ENCODE measurements at regions not wholly inside any gene's neighbourhood (a gene's known extent, or its start where the extent isn't known, plus 50 kb on each side); places are given as distances from the start of the nearest gene placed in this dataset.

GRCh38 chr6:165971202-165971601 is 196.4 kb downstream of the TBXT start:
- TF ChIP-seq CTCF (IDR thresholded peaks at IDR 0.05) (no peak), POLR2A (IDR thresholded peaks at IDR 0.05) (no peak)
